ENCODE measurements at regions not wholly inside any gene's neighbourhood (a gene's known extent, or its start where the extent isn't known, plus 50 kb on each side); places are given as distances from the start of the nearest gene placed in this dataset.

DNA sequence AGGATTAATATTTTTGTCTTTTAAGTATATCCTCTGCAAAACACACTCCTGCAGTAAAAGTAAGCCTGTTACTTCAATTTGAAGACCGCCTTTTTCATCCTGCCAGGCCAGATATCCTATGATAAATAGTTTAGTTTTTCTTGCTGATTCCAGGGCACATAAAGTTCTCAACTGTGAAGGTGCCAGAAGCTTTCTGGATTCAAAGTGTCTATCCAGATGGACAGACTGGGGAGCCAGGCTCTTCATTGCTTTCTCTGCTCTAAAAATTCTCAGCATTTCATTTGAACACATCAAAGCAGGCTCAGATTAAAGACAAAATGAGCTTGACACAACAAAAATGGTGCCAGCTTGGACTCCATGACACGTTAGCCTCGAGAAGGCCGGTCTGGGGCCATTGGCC, 53.6 kb upstream of the UBL3 start:
- TF ChIP-seq POLR2AphosphoS5 (IDR thresholded peaks at IDR 0.05) (no peak), CTCF (IDR thresholded peaks at IDR 0.05) (no peak), POLR2A (IDR thresholded peaks at IDR 0.05) (no peak)
